HEK293T (cell line): ENCODE measurements at regions not wholly inside any gene's neighbourhood (a gene's known extent, or its start where the extent isn't known, plus 50 kb on each side); places are given as distances from the start of the nearest gene placed in this dataset.

Experiments used
- CTCF ChIA-PET: fragments of 350-600 bp; formaldehyde crosslinking; extraction: SDS; loops from one replicate; lab custom pipeline; 2021; ENCODE audit warnings: antibody characterized with exemption, inconsistent platforms; lab: Yijun Ruan, JAX
- POLR2A ChIA-PET: fragments of 350-600 bp; formaldehyde crosslinking; extraction: SDS; loops from one replicate; lab custom pipeline; 2020; ENCODE audit warnings: antibody characterized with exemption, inconsistent platforms; lab: Yijun Ruan, JAX
- DNase-seq: peaks from one replicate; pipeline ENCODE4 v3.0.0; 2012; ENCODE audit warnings: mixed read lengths; ENCODE audit errors: extremely low spot score
- ARNT ChIP-seq: fragments of 450-650 bp; IDR thresholded peaks from 2 replicates; pipeline ENCODE4 v1.6.1; 2017; ENCODE audit warnings: mild to moderate bottlenecking
- CTBP1 ChIP-seq: fragments of 450-650 bp; IDR thresholded peaks from 2 replicates; pipeline ENCODE4 v1.6.1; 2016; ENCODE audit warnings: borderline replicate concordance
- ELF4 ChIP-seq: fragments of 450-650 bp; IDR thresholded peaks from 2 replicates; pipeline ENCODE4 v1.6.1; 2017; ENCODE audit warnings: antibody characterized with exemption
- FOXA1 ChIP-seq: fragments of 450-650 bp; IDR thresholded peaks from 2 replicates; pipeline ENCODE4 v1.6.1; 2016; ENCODE audit warnings: mild to moderate bottlenecking
- FOXK2 ChIP-seq: fragments of 450-650 bp; IDR thresholded peaks from 2 replicates; pipeline ENCODE4 v1.6.1; 2016; ENCODE audit warnings: mild to moderate bottlenecking
- FOXM1 ChIP-seq: fragments of 450-650 bp; IDR thresholded peaks from 2 replicates; pipeline ENCODE4 v1.6.1; 2017; ENCODE audit warnings: mild to moderate bottlenecking, borderline replicate concordance
- HDGF ChIP-seq: fragments of 450-650 bp; IDR thresholded peaks from 2 replicates; pipeline ENCODE4 v1.6.1; 2017; ENCODE audit warnings: antibody characterized with exemption, borderline replicate concordance
- L3MBTL2 ChIP-seq: fragments of 450-650 bp; conservative IDR thresholded peaks from 2 replicates; pipeline ENCODE4 v1.6.1; 2016; ENCODE audit warnings: mild to moderate bottlenecking
- NFRKB ChIP-seq: fragments of 450-650 bp; IDR thresholded peaks from 2 replicates; pipeline ENCODE4 v1.6.1; 2016; ENCODE audit warnings: mild to moderate bottlenecking, moderate library complexity
- SP1 ChIP-seq: fragments of 450-650 bp; IDR thresholded peaks from 2 replicates; pipeline ENCODE4 v1.6.1; 2017
- TF ChIP-seq, protein P1 (sequence below): fragments of 450-650 bp; IDR thresholded peaks from 2 replicates; pipeline ENCODE4 v1.6.1; 2016

DNA sequence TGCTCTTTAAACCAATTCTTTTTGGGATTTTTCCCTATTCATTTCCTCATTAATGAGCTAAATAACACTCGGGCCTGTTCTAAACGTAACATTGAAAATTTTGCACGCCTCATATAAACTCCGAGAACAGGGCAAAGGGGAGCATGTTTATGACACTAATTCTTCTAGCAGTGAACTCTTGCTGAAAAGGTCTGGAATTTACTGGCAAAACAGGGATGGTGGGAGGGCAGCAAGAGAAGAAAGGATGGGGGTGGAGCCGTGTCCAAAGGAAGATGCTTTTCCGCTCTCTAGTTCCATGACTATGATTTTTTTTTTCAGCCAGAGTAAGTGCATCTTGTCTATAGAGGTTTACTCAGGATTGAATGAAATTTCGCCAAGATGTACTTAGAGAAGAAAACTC lies 50.0 kb upstream of the IL1R1 start:
- ChIA-PET CTCF (no interaction called here), POLR2A (no interaction called here)
- DNase-seq: no peak
- TF ChIP-seq ARNT (no peak), FOXM1 (no peak), CTBP1 (no peak), L3MBTL2 (no peak), HDGF (no peak), ELF4 (no peak), SP1 (no peak), FOXA1 (no peak), NFRKB (no peak), FOXK2 (no peak)
- TF ChIP-seq, protein P1, sequence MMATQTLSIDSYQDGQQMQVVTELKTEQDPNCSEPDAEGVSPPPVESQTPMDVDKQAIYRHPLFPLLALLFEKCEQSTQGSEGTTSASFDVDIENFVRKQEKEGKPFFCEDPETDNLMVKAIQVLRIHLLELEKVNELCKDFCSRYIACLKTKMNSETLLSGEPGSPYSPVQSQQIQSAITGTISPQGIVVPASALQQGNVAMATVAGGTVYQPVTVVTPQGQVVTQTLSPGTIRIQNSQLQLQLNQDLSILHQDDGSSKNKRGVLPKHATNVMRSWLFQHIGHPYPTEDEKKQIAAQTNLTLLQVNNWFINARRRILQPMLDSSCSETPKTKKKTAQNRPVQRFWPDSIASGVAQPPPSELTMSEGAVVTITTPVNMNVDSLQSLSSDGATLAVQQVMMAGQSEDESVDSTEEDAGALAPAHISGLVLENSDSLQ: no peak
